ENCODE measurements at regions not wholly inside any gene's neighbourhood (a gene's known extent, or its start where the extent isn't known, plus 50 kb on each side); places are given as distances from the start of the nearest gene placed in this dataset.
"Not testable (repeated sequence)": the region's sequence is repeated elsewhere in the genome, so short reads cannot be mapped to it uniquely, and the experiment has no call there.

DNA sequence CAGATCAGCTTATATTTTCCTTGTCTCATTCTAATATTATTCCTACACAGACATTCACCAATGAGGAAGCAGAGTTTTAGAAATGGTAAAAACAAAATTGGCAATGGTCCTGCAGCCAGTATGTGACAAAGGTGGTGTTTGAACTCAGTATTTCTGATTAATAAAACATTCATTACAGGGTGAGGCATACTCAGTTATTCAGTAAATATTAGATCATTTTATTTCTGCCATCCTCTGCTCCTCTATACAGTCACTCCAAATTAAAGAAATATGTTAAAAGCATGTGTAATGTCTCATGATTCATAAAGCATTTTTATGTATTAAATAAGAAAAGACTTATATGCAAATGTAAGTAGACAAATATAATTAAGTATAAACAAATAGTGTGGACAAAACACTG lies 684.6 kb upstream of the ACO1 start:
- no peak for DNase-seq

- no peak for DNase-seq
Observed at GRCh38 chr9:31700252-31701045, 684.0 kb upstream of the ACO1 start.

DNA sequence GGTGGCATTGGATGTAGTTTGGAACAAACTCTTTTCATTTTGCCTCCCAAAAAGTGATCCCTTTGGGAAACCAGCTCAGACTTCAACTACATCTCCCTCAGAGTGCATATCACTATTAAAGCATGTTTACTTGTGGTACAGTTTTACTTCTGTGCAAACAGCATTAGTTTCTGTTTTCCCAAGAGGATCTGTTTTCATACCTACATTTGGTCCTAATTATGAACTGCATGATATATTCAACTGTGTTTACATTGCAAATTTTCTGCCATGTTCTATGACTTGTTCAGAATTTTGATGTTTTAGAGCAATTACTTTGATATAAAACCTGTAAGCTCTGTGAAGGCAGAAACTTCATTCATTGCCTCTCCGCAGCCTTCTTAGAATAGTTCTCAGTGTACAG lies 681.5 kb upstream of the ACO1 start:
- DNase-seq: no peak

DNA sequence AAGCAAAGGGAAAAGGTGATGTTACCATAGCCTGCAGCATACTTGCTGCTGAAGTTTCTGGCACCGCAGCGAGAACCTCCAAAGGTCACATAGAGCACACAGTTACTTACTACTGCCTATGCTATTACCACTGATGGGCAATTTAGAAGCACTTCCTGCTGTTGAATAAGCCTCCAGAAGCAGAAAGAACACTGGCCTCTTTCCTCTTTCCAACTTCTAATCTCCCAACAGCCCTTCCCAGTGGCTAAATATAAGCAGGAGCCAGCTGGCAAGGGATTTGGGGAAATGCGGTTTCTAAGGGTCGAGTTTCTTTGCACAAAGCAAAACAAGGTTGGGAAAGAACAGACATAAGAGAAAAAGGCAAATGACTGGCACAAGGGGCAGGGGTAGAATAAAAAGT lies 669.2 kb upstream of the ACO1 start:
- DNase-seq: peak in 1 of 2 experiments; percentile 25

GRCh38 chr9:31719262-31719661 lies 665.2 kb upstream of the ACO1 start:
- DNase-seq: no peak

GRCh38 chr9:31730398-31730797 lies 654.0 kb upstream of the ACO1 start:
- DNase-seq: peak in 1 of 2 experiments; percentile 40

DNA sequence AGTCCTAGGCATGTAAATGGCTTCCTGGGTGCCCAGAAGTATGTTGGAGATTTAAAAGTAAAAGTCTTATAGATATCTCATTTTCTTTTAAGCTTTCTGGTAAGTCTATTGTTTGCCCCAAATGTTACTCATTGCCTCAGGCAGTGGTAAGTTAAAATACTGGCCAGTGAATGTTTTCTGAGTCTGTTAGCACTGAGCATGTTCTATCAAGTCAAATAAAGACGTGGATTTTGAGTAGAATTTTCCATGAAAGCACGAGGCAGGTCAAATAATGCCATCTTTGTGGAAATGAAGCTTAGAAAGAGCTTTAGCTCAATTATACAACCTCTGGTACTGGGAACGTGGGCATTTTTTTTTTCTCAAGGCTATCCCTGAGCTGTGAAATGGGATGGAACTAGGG lies 651.3 kb upstream of the ACO1 start:
- DNase-seq: no peak

- no peak for DNase-seq
Observed at GRCh38 chr9:31736581-31737179, 647.8 kb upstream of the ACO1 start.

DNA sequence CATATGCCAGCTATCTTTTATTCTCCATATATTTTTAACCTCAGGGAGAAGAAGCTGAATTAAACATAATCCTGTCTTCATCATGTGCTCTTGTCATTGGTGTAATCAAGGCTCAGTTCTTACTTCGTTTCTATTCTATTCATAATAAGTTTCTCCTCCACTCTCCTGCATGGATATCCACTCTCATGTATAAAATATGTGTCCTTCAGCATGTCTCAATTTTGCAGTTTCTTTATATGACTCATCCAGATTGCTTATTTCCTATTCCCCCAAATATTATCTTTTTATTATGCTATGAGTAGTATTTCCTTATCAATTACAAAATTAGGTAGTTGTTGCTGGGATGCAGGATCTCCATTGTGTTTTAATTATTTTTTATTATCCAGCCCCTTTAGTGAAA lies 643.7 kb upstream of the ACO1 start:
- DNase-seq: no peak

DNA sequence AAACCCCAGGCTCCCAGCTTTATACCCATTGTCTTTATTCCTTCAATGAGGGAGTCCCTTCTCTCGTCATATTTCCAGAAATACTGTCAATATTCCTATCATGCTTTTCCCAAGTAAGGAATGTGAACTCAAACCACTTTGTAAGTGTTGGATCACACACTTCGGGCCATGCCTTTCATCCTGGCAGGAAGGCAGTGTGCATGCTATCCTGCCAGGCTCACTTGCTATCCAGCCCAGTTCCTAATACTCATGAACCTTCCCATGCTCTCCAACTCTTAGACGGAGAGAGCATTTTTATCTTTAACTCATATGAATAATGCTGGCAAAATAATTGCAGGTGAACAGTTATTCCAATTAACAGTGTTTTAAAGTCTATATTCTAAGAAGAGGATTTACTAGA lies 639.9 kb upstream of the ACO1 start:
- DNase-seq: no peak

- peak in 1 of 2 experiments; percentile 29 for DNase-seq
Observed at GRCh38 chr9:31745468-31745867, 639.0 kb upstream of the ACO1 start.

DNA sequence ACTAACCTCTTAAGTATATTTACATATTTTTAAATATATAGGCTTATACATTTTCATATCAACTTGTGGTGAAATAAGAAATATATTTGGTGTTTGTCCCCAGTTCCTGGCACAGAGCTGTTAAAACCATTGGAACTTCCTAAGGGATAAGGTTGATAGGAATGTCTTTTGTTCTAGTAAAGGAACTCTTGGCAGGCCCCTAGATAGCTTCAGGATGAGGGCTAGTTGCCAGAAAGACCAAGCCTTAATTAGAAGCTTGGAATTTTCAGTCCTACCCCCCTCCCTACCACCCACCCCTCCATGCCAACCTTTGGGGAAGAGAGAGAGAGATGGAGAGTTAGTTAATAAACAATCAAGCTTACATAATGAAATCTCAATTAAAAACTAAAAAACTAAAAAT lies 638.6 kb upstream of the ACO1 start:
- peak in 1 of 2 experiments; percentile 48 for DNase-seq

DNA sequence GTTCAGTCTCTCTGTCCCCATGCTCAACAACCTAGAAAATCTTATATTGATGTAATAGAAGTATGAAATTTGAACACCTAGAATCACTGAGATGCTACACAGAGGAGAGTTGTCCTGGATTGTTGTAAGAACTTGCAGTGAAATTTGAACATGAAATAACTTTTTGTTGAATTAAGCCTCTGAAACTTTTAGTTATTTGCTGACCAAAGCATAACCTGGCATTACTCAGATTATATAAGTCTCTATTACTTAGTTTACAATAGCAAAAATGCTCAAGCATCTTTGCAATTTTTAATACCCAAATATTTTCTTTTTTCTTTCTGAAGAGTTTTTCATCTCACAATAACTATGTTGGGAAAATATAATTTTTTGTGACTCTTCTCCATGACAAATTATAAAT lies 630.7 kb upstream of the ACO1 start:
- DNase-seq: no peak

- DNase-seq: no peak
Observed at GRCh38 chr9:31759703-31760102, 624.7 kb upstream of the ACO1 start.

DNA sequence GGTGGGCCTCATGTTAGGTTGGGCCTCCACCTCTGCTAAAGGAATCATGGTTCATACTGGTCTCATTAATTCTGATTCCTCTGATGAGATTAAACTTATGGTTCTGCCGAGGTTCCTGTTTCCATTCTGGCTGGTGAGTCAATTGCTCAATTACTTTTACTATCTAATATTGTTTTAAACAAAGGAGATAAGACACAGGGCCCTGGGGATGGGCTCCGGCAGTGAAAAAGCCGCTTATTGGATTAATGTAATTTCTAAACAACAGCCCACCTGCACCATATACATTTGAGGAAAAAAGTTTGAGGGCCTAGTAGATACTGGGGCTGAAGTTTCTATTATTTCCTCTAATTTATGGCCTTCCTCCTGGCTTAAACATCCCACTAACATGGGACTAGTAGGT lies 610.4 kb upstream of the ACO1 start:
- not testable (repeated sequence) for DNase-seq

- peak in 1 of 2 experiments; percentile 92 for DNase-seq
Observed at GRCh38 chr9:31774571-31774970, 609.9 kb upstream of the ACO1 start.

GRCh38 chr9:31776471-31776870 lies 608.0 kb upstream of the ACO1 start:
- peak; percentile 98 for DNase-seq

DNA sequence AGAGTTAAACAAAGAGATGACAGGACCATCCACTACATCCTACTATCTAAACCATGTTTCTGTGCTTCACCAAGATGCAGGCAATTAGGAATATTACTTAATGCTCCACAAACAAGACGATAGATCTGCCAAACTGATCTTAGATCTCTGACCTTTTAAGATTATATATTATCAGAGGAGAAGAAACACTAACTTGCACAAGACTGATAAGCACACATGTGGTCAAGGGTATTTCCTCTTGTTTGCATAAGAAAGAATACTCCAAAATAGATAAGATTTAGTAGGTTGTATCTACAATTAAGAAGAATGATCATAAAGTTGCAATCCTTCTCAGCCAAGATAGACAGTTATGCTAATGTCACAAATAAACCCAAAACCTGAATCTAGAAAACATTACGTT lies 601.0 kb upstream of the ACO1 start:
- DNase-seq: no peak

- no peak for DNase-seq
Observed at GRCh38 chr9:31790720-31791119, 593.7 kb upstream of the ACO1 start.

DNA sequence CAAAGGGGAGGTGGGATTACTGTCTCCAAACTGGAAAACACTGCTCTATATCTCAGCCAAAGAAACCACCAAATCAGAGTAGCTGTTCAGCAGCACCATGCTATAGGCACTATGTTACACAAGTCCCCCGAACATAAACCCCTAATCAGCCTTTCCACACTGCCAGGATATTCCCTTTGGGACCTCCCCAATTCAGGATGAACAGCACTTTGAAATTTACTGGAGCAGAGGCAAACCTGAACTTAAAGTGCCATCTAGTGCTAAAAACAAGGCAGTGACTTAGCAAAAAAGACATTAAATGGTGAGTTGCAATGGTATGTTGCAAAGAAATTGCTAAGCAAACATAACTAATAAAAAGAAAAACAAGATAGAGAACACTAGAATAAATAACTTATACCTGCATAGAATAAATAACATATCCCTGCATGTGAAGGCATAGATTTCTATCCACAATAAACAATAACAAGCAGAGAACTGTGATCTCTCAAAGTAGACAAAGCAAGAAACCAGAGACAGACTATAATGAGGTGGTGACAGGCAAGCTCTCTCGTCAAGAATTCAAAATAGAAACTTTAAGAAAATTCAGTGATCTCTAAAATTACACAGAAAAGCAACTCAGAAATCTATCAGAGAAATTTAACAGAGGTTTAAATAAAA lies 584.4 kb upstream of the ACO1 start:
- DNase-seq: peak; percentile 74 to 88

DNA sequence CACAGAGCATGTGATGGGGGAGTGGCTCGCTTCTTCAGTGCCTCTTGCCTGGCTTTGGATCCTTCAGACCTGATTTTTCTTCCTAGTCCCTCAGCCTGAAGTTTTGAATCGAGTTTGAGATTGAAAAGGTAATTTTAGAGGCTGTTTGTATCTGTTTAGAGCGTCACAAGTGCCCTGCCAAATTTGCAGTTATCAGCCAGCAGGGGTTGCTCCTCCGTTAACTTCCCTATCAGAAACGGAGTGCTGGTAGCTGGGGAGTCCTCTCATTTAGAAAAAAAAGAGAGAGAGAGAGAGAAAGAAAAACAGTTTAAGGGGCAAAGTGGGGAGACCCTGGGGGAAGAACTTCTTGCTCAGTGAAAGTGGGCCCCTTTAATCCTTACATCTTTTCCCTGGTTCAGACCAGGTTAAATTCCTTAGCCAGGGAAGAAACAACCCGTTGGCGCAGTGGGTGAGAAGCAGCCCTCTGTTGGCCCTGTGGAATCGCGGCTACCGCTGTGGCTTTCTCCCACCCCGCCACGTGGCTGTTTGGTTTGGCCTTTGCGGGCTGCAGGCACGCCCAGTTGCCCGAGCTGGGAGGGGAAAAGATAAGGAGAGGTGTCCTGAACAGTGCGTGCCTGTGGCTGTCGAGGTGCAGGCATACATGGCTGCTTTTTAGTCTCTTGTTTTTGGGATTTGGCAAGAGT lies 576.7 kb upstream of the ACO1 start:
- DNase-seq: no peak

DNA sequence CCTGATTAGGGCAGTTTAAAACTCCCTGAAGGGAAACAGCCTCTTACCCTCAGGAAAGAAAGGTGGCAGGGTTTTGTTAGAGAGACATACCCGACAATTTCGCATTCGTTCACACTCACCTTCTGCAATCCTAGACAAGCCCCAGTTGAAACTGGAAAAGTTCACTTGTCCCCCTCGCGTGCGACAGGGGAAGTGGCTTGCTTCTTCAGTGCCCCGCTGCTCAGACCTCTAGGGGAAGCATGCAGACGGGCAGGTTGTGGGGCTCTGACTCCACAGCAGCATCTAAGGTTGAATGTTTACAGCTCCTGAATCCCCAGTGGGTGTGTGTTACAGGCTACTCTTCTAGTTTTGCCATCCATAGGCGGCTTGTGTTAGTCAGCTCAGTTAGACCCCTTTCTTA lies 575.7 kb upstream of the ACO1 start:
- no peak for DNase-seq

- no peak for DNase-seq
Observed at GRCh38 chr9:31820426-31820825, 564.0 kb upstream of the ACO1 start.

DNA sequence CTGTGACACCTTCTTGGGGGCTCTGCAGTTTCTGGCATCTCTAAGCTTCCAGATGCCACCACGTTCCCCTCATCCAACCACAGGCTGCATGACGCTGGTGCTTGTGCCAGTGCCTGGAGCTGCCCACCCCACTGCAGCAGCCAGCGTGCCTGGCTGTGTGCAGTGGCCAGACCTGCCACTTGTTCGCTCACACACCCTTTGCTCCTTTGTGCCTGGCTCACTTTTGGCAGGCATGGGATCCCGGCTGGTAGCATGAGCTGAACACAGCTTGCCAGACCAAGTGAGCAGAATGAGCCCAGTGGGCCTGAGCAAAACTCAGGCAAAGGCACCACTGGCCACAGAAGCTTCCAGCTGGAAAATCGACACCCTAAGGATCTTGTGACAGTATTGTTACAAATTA lies 562.9 kb upstream of the ACO1 start:
- DNase-seq: no peak
